AG09309 (cell line): ENCODE measurements at regions not wholly inside any gene's neighbourhood (a gene's known extent, or its start where the extent isn't known, plus 50 kb on each side); places are given as distances from the start of the nearest gene placed in this dataset.

Experiments
- DNase-seq: peaks from one replicate; pipeline ENCODE4 v3.0.0-alpha.2; 2010; ENCODE audit warnings: low read depth
- H3K4me3 ChIP-seq: 2 replicates; pipeline ENCODE4 v1.5.1; 2011; ENCODE audit warnings: mild to moderate bottlenecking, low read depth, low read length, moderate library complexity; ENCODE audit not compliant: control insufficient read depth
- TF ChIP-seq, protein P1 (sequence below): IDR thresholded peaks from 2 replicates; pipeline ENCODE4 v1.5.1; 2011; ENCODE audit warnings: mild to moderate bottlenecking, low read depth, low read length, inconsistent platforms; ENCODE audit not compliant: insufficient read depth, control insufficient read depth; ENCODE audit errors: missing control alignments

DNA sequence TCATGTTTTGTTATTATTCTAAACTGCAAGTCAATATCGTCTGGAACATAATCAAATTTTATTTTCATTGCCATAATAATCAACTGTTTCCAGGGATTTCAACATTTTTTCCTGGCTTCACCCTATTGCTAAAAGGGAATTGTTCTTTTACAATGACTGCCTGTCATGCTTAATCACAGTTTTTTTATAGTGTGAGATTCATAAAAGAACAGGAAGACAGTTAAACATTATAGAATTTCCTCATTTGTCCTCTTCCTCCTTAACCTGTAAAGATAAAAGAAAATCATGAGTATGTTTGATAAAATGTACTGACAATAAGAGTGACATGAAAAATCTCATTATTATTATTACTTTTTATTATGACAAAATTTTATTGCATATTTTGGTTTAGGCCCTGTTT lies 73.3 kb upstream of the CENPW start:
- no peak for DNase-seq
- H3K4me3 ChIP-seq: no peak overlapping the region
- TF ChIP-seq, protein P1, sequence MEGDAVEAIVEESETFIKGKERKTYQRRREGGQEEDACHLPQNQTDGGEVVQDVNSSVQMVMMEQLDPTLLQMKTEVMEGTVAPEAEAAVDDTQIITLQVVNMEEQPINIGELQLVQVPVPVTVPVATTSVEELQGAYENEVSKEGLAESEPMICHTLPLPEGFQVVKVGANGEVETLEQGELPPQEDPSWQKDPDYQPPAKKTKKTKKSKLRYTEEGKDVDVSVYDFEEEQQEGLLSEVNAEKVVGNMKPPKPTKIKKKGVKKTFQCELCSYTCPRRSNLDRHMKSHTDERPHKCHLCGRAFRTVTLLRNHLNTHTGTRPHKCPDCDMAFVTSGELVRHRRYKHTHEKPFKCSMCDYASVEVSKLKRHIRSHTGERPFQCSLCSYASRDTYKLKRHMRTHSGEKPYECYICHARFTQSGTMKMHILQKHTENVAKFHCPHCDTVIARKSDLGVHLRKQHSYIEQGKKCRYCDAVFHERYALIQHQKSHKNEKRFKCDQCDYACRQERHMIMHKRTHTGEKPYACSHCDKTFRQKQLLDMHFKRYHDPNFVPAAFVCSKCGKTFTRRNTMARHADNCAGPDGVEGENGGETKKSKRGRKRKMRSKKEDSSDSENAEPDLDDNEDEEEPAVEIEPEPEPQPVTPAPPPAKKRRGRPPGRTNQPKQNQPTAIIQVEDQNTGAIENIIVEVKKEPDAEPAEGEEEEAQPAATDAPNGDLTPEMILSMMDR: no peak

DNA sequence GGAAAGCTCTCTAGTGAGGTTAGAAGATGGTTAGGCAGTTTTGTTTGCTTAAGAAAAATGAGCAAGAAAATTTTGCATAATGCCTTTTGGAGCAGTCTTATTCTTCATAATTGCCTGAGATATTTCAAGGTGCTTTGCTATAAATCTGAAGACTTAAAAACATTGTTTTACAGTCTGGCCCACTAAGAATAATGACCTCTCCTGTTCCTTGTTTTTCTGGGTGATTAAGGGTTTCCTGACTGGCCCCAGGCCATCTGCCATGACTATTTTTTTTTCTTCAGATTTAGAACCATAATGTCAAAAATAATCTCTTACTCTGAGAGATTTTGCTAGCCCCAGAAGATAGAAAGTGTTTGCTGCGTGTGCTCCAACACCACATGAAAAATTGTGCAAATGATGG lies 72.3 kb upstream of the CENPW start:
- TF ChIP-seq, protein P1: no peak
- DNase-seq: no peak
- H3K4me3 ChIP-seq: no peak overlapping the region

DNA sequence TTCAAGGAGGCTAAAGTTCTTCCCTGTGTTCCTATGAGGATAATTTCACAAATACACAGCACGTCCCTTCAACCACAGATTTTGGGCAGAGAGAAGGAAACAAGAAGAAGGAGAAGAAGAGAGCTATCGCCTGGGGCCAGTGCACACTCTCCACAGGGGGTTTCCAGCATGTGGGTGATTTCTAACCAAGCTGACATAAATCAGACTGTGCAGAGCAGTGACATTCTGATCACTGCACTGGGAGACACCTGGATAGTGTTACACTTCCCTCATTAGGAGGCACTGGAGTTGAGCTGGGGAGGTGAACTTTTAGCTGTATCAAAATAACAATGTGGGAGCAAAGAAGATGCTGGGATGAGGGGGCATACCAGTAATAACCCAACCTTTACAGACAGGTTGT lies 71.8 kb upstream of the CENPW start:
- no peak overlapping the region for H3K4me3 ChIP-seq
- TF ChIP-seq, protein P1: no peak
- DNase-seq: no peak

DNA sequence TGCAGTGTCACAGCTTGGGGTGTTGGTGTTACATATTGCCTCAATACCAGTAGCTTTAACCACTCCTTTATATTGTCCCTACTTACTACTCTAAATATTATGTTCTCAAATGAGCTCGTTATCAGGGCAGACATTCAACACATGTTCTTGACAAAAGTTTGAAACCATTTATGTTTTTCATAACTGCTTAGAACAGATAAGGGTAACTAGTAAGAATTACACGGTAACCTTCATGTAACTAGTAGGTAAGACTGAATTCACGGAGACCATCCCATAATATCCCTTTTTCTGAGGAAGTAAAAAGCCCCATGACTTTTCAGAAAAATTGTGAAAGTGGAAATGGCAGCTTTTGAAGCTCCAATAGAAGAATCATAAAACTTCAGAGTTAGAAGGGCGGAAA lies 59.6 kb upstream of the CENPW start:
- no peak overlapping the region for H3K4me3 ChIP-seq
- TF ChIP-seq, protein P1: no peak
- no peak for DNase-seq

DNA sequence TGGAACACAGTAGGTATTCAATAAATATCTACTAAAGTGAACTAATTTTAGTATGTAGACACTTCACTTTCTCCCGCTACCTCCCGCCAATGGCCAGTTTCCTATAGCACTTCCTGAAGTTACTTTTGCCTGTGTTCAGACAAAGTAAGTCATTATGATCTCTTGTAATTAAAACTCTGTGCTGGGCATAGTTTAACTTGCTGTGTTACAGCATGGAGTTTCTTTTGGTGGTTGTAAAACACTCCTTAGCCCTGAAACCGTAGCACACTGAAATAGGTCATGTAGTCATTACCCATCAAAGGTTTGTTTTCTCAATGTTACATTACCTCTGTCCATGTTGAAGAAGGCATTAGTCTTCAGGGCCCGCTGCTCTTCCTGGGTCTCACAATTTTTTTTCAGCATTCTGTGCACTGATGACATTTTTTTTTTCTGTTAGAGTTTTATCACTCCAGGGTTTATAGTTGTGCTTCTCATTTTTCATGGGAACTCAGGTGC lies 54.0 kb upstream of the CENPW start:
- H3K4me3 ChIP-seq: no peak overlapping the region
- DNase-seq: no peak
- TF ChIP-seq, protein P1: no peak
